GM12891 (cell line): ENCODE measurements at regions not wholly inside any gene's neighbourhood (a gene's known extent, or its start where the extent isn't known, plus 50 kb on each side); places are given as distances from the start of the nearest gene placed in this dataset.

Source experiments
- PAX5 ChIP-seq: IDR thresholded peaks from 2 replicates; pipeline ENCODE4 v1.6.1; 2011; ENCODE audit warnings: low read length, moderate library complexity, mild to moderate bottlenecking; ENCODE audit not compliant: insufficient read depth, severe bottlenecking
- TAF1 ChIP-seq: IDR thresholded peaks from 2 replicates; pipeline ENCODE4 v1.6.1; 2011; ENCODE audit warnings: low read depth, low read length, control low read depth

DNA sequence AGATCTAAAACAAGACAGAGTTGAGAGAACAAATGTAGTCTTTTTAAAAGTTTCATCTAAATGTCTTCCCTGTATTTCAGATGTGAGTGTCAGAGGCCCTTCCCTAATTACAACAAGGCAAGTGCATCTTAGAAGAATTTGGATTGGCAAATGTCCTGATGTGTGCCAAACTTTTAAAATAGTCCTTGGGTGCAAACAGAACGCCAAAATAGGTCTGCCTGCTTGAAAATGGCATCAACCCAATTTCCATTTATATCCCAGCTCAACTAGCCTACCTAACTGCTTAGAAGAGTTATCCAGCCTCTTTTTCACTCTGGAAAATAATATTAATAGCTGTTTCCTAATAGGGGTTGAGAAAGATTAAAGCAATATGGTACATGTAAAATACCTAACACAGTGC is 311.8 kb upstream of the ARRDC4 start:
- TF ChIP-seq TAF1 (no peak), PAX5 (no peak)
